ENCODE measurements at regions not wholly inside any gene's neighbourhood (a gene's known extent, or its start where the extent isn't known, plus 50 kb on each side); places are given as distances from the start of the nearest gene placed in this dataset.

DNA sequence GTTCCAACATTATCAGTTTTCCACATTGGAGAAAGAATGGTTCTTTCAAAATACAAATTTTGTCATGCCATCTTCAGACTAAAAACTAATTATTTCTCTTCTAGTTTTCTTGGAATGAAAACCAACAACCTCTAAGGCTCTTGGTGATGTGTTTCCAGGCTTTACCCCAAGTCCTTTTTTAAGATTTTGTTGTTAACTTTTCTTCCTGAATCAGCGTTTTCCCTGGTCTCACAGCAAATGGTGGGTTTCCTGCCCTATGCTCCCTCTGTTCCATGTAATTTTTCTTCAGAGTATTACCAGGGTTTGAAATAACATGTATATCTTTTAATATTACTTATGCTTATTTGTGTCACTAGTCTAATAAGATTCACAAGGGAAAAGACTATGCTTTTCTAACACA is 1311.9 kb downstream of the LRFN5 start:
- ChIA-PET POLR2A (no interaction called here), CTCF (no interaction called here)
- no TSS peak for BruUV-seq (replicated peaks)
- Histone ChIP-seq H3K36me3 (ENCODE audit: control insufficient read depth, insufficient read depth, low read length) (no peaks in the 10 kb centered on the region), H3K4me1 (no peaks in the 10 kb centered on the region), H3K4me3 (ENCODE audit: low read depth, low read length) (no peak overlapping the region), H3K27me3 (replicated peaks; ENCODE audit: control insufficient read depth, insufficient read depth, low read length) (no peaks in the 10 kb centered on the region), H3K9me3 (no peaks in the 10 kb centered on the region)
- Mint-ChIP-seq H3K9me3 (ENCODE audit: unreplicated experiment) (no peaks in the 10 kb centered on the region), H3K27me3 (ENCODE audit: insufficient read depth, unreplicated experiment) (no peaks in the 10 kb centered on the region), H3K4me1 (ENCODE audit: low read depth, unreplicated experiment) (no peaks in the 10 kb centered on the region), H3K36me3 (ENCODE audit: insufficient read depth, unreplicated experiment) (no peaks in the 10 kb centered on the region), H3K27ac (ENCODE audit: unreplicated experiment) (no peak overlapping the region), H3K4me3 (ENCODE audit: unreplicated experiment) (no peak overlapping the region)
- no peak for DNase-seq
- TF ChIP-seq, protein P1, sequence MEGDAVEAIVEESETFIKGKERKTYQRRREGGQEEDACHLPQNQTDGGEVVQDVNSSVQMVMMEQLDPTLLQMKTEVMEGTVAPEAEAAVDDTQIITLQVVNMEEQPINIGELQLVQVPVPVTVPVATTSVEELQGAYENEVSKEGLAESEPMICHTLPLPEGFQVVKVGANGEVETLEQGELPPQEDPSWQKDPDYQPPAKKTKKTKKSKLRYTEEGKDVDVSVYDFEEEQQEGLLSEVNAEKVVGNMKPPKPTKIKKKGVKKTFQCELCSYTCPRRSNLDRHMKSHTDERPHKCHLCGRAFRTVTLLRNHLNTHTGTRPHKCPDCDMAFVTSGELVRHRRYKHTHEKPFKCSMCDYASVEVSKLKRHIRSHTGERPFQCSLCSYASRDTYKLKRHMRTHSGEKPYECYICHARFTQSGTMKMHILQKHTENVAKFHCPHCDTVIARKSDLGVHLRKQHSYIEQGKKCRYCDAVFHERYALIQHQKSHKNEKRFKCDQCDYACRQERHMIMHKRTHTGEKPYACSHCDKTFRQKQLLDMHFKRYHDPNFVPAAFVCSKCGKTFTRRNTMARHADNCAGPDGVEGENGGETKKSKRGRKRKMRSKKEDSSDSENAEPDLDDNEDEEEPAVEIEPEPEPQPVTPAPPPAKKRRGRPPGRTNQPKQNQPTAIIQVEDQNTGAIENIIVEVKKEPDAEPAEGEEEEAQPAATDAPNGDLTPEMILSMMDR (IDR thresholded peaks at IDR 0.05; ENCODE audit: insufficient read depth in 1 of 2, low read depth in 1 of 2, low read length in 1 of 2, severe bottlenecking in 1 of 2, unreplicated experiment in 1 of 2): no peak
- intact Hi-C loops (cut with micrococcal nuclease; ENCODE audit: unreplicated experiment): no loop called here

DNA sequence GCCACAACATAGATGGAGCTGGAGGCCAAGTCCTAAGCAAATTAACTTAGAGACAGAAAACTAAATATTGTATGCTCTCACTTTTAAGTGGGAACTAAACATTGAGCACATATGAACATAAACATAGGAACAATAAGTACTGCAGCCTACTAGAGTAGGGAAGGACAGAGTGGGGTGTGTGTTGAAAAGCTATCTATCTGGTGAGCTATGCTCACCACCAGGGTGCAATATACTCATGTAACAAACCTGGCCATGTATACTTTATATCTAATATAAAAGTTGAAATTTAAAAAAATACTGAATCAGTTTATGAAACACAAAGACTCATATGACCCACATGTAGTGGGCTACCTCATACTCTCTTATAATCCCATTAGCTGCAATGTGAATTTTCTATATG is 1305.0 kb downstream of the LRFN5 start:
- Histone ChIP-seq H3K36me3 (ENCODE audit: control insufficient read depth, insufficient read depth, low read length) (no peaks in the 10 kb centered on the region), H3K9me3 (no peaks in the 10 kb centered on the region), H3K4me1 (no peaks in the 10 kb centered on the region), H3K4me3 (ENCODE audit: low read depth, low read length) (no peak overlapping the region), H3K27me3 (replicated peaks; ENCODE audit: control insufficient read depth, insufficient read depth, low read length) (no peaks in the 10 kb centered on the region)
- Mint-ChIP-seq H3K4me3 (ENCODE audit: unreplicated experiment) (no peak overlapping the region), H3K27me3 (ENCODE audit: insufficient read depth, unreplicated experiment) (no peaks in the 10 kb centered on the region), H3K9me3 (ENCODE audit: unreplicated experiment) (no peaks in the 10 kb centered on the region), H3K36me3 (ENCODE audit: insufficient read depth, unreplicated experiment) (no peaks in the 10 kb centered on the region), H3K27ac (ENCODE audit: unreplicated experiment) (no peak overlapping the region), H3K4me1 (ENCODE audit: low read depth, unreplicated experiment) (no peaks in the 10 kb centered on the region)
- no peak for DNase-seq
- CTCF ChIA-PET: no interaction called here
- BruUV-seq (replicated peaks): no TSS peak
- TF ChIP-seq, protein P1 (IDR thresholded peaks at IDR 0.05; ENCODE audit: insufficient read depth in 1 of 2, low read depth in 1 of 2, low read length in 1 of 2, severe bottlenecking in 1 of 2, unreplicated experiment in 1 of 2): no peak
- POLR2A ChIA-PET: no interaction called here
- intact Hi-C loops (cut with micrococcal nuclease; ENCODE audit: unreplicated experiment): no loop called here

DNA sequence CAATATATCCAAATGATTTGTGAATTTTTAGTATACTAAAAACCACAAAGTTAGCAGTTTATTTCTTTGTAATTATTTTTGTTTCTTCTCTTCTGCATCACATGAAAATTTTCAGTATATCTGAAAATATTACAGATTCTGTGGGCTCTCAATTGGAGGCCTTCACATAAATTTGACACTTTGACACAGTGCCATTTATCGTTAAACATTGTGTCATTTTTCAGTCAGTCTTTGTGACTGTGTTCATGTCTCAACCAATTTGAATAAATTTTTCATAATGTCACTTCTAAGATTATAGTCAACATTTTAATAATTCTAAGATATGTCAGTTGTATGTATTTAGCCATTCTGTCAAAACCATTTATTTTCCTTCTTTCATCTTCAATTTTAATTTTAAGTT is 1303.0 kb downstream of the LRFN5 start:
- Histone ChIP-seq H3K4me3 (ENCODE audit: low read depth, low read length) (no peak overlapping the region), H3K27me3 (replicated peaks; ENCODE audit: control insufficient read depth, insufficient read depth, low read length) (no peaks in the 10 kb centered on the region), H3K4me1 (no peaks in the 10 kb centered on the region), H3K36me3 (ENCODE audit: control insufficient read depth, insufficient read depth, low read length) (no peaks in the 10 kb centered on the region), H3K9me3 (no peaks in the 10 kb centered on the region)
- intact Hi-C loops (cut with micrococcal nuclease; ENCODE audit: unreplicated experiment): no loop called here
- Mint-ChIP-seq H3K9me3 (ENCODE audit: unreplicated experiment) (no peaks in the 10 kb centered on the region), H3K4me1 (ENCODE audit: low read depth, unreplicated experiment) (no peaks in the 10 kb centered on the region), H3K27me3 (ENCODE audit: insufficient read depth, unreplicated experiment) (no peaks in the 10 kb centered on the region), H3K4me3 (ENCODE audit: unreplicated experiment) (no peak overlapping the region), H3K36me3 (ENCODE audit: insufficient read depth, unreplicated experiment) (no peaks in the 10 kb centered on the region), H3K27ac (ENCODE audit: unreplicated experiment) (no peak overlapping the region)
- ChIA-PET CTCF (no interaction called here), POLR2A (no interaction called here)
- no peak for DNase-seq
- BruUV-seq (replicated peaks): no TSS peak
- TF ChIP-seq, protein P1 (IDR thresholded peaks at IDR 0.05; ENCODE audit: insufficient read depth in 1 of 2, low read depth in 1 of 2, low read length in 1 of 2, severe bottlenecking in 1 of 2, unreplicated experiment in 1 of 2): no peak

All from Caco-2 (cell line).